ENCODE measurements at regions not wholly inside any gene's neighbourhood (a gene's known extent, or its start where the extent isn't known, plus 50 kb on each side); places are given as distances from the start of the nearest gene placed in this dataset.

GRCh38 chr9:16230731-16231130, 639.7 kb downstream of the BNC2 start:
- no peak for TF ChIP-seq CTCF (IDR thresholded peaks at IDR 0.05; ENCODE audit: low read depth, low read length)
- TF ChIP-seq EZH2phosphoT487 (IDR thresholded peaks at IDR 0.05; ENCODE audit: low read depth) = no peak

Data from OCI-LY3 (cell line).